ENCODE measurements at regions not wholly inside any gene's neighbourhood (a gene's known extent, or its start where the extent isn't known, plus 50 kb on each side); places are given as distances from the start of the nearest gene placed in this dataset.

- peaks cover 0 to 13% of the 10 kb centered on the region in 2 experiments for H3K27me3 ChIP-seq (ENCODE audit: control insufficient read depth in 1 of 2, insufficient read depth in 1 of 2, low read length in 2 of 2)
- H2BK5ac ChIP-seq (ENCODE audit: low read depth, low read length, poor library complexity, severe bottlenecking) = peak overlapping the region; percentile 11
- WGBS = 93% methylated on average over 6 of the region's 7 CpGs
- no peak overlapping the region for H3K4ac ChIP-seq (ENCODE audit: low read depth in 1 of 2, low read length in 2 of 2)
- no peak overlapping the region for H3K4me2 ChIP-seq (ENCODE audit: low read length, poor library complexity, severe bottlenecking)
- no peak overlapping the region for H2BK12ac ChIP-seq (ENCODE audit: low read length in 2 of 2)
- H4K8ac ChIP-seq (ENCODE audit: low read length) = no peak overlapping the region
- H3K9ac ChIP-seq (ENCODE audit: low read length) = no peak overlapping the region
- no peak overlapping the region for H2AFZ ChIP-seq (ENCODE audit: low read depth, low read length)
- H2BK15ac ChIP-seq (ENCODE audit: low read depth, poor library complexity, severe bottlenecking) = no peak overlapping the region
- no peak overlapping the region for H3K14ac ChIP-seq (ENCODE audit: low read length in 2 of 2)
- no peak overlapping the region for H3K23ac ChIP-seq (ENCODE audit: low read length in 2 of 2)
- H3K36me3 ChIP-seq (ENCODE audit: control insufficient read depth in 1 of 2, insufficient read depth in 2 of 2, low read depth in 1 of 2, low read length in 2 of 2) = no peaks in the 10 kb centered on the region
- H2AK5ac ChIP-seq (ENCODE audit: low read length, severe bottlenecking) = peak overlapping the region; percentile 33
- H3K27ac ChIP-seq (ENCODE audit: low read length, poor library complexity, severe bottlenecking) = no peak overlapping the region
- H3K18ac ChIP-seq (ENCODE audit: low read depth in 1 of 2, low read length in 2 of 2) = peak overlapping the region in 1 of 2 experiments; percentile 7
- no peak overlapping the region for H4K91ac ChIP-seq (ENCODE audit: low read length)
- no peak overlapping the region for H3K4me3 ChIP-seq (ENCODE audit: insufficient read depth in 1 of 2, low read depth in 1 of 2, low read length in 2 of 2)
- DNase-seq = no peak
- H2BK120ac ChIP-seq (ENCODE audit: low read depth, low read length) = no peak overlapping the region
- no peaks in the 10 kb centered on the region for H3K9me3 ChIP-seq (ENCODE audit: control insufficient read depth, low read length)
- no peaks in the 10 kb centered on the region for H3K79me1 ChIP-seq (replicated peaks; ENCODE audit: low read length, poor library complexity, severe bottlenecking)
- H3K4me1 ChIP-seq (ENCODE audit: control insufficient read depth, insufficient read depth, low read depth, low read length) = peaks cover 36% of the 10 kb centered on the region
Measured at GRCh38 chr2:120541972-120542670, 193.5 kb upstream of the GLI2 start.

- Histone ChIP-seq H3K4me2 (ENCODE audit: low read length, poor library complexity, severe bottlenecking) (no peak overlapping the region), H2BK15ac (ENCODE audit: low read depth, poor library complexity, severe bottlenecking) (no peak overlapping the region), H3K9ac (ENCODE audit: low read length) (no peak overlapping the region), H2BK12ac (ENCODE audit: low read length in 2 of 2) (no peak overlapping the region), H3K27me3 (ENCODE audit: control insufficient read depth in 1 of 2, insufficient read depth in 1 of 2, low read length in 2 of 2) (peaks cover 0 to 16% of the 10 kb centered on the region in 2 experiments), H3K18ac (ENCODE audit: low read depth in 1 of 2, low read length in 2 of 2) (no peak overlapping the region), H3K14ac (ENCODE audit: low read length in 2 of 2) (no peak overlapping the region), H2AK5ac (ENCODE audit: low read length, severe bottlenecking) (peak overlapping the region; percentile 55), H3K4ac (ENCODE audit: low read depth in 1 of 2, low read length in 2 of 2) (no peak overlapping the region), H3K23ac (ENCODE audit: low read length in 2 of 2) (no peak overlapping the region), H3K9me3 (ENCODE audit: control insufficient read depth, low read length) (no peaks in the 10 kb centered on the region), H4K8ac (ENCODE audit: low read length) (no peak overlapping the region), H3K4me1 (ENCODE audit: control insufficient read depth, insufficient read depth, low read depth, low read length) (peaks cover 39% of the 10 kb centered on the region), H3K79me1 (replicated peaks; ENCODE audit: low read length, poor library complexity, severe bottlenecking) (no peaks in the 10 kb centered on the region), H3K4me3 (ENCODE audit: insufficient read depth in 1 of 2, low read depth in 1 of 2, low read length in 2 of 2) (no peak overlapping the region), H2BK5ac (ENCODE audit: low read depth, low read length, poor library complexity, severe bottlenecking) (no peak overlapping the region), H2AFZ (ENCODE audit: low read depth, low read length) (no peak overlapping the region), H4K91ac (ENCODE audit: low read length) (no peak overlapping the region), H3K36me3 (ENCODE audit: control insufficient read depth in 1 of 2, insufficient read depth in 2 of 2, low read depth in 1 of 2, low read length in 2 of 2) (no peaks in the 10 kb centered on the region), H3K27ac (ENCODE audit: low read length, poor library complexity, severe bottlenecking) (no peak overlapping the region), H2BK120ac (ENCODE audit: low read depth, low read length) (no peak overlapping the region)
- WGBS = 91% methylated on average over 12 of the region's 13 CpGs
- DNase-seq = no peak
Measured at GRCh38 chr2:120542911-120543527, 192.6 kb upstream of the GLI2 start.

- H2AK5ac ChIP-seq (ENCODE audit: low read length, severe bottlenecking) = no peak overlapping the region
Measured at GRCh38 chr2:120543899-120544298, 191.8 kb upstream of the GLI2 start.

GRCh38 chr2:120544522-120544921 lies 191.1 kb upstream of the GLI2 start:
- Histone ChIP-seq H3K23ac (ENCODE audit: low read length in 2 of 2) (no peak overlapping the region), H2AFZ (ENCODE audit: low read depth, low read length) (no peak overlapping the region), H3K27ac (ENCODE audit: low read length, poor library complexity, severe bottlenecking) (no peak overlapping the region), H3K27me3 (ENCODE audit: control insufficient read depth in 1 of 2, insufficient read depth in 1 of 2, low read length in 2 of 2) (peaks cover 0 to 16% of the 10 kb centered on the region in 2 experiments), H2AK5ac (ENCODE audit: low read length, severe bottlenecking) (no peak overlapping the region), H3K4me2 (ENCODE audit: low read length, poor library complexity, severe bottlenecking) (no peak overlapping the region), H3K14ac (ENCODE audit: low read length in 2 of 2) (no peak overlapping the region), H2BK5ac (ENCODE audit: low read depth, low read length, poor library complexity, severe bottlenecking) (no peak overlapping the region), H3K4me3 (ENCODE audit: insufficient read depth in 1 of 2, low read depth in 1 of 2, low read length in 2 of 2) (no peak overlapping the region), H3K9ac (ENCODE audit: low read length) (no peak overlapping the region), H2BK12ac (ENCODE audit: low read length in 2 of 2) (no peak overlapping the region), H3K4me1 (ENCODE audit: control insufficient read depth, insufficient read depth, low read depth, low read length) (peaks cover 37% of the 10 kb centered on the region), H3K9me3 (ENCODE audit: control insufficient read depth, low read length) (no peaks in the 10 kb centered on the region), H3K36me3 (ENCODE audit: control insufficient read depth in 1 of 2, insufficient read depth in 2 of 2, low read depth in 1 of 2, low read length in 2 of 2) (no peaks in the 10 kb centered on the region), H3K4ac (ENCODE audit: low read depth in 1 of 2, low read length in 2 of 2) (no peak overlapping the region), H2BK120ac (ENCODE audit: low read depth, low read length) (no peak overlapping the region), H4K91ac (ENCODE audit: low read length) (no peak overlapping the region), H3K79me1 (replicated peaks; ENCODE audit: low read length, poor library complexity, severe bottlenecking) (no peaks in the 10 kb centered on the region), H4K8ac (ENCODE audit: low read length) (no peak overlapping the region), H3K18ac (ENCODE audit: low read depth in 1 of 2, low read length in 2 of 2) (no peak overlapping the region), H2BK15ac (ENCODE audit: low read depth, poor library complexity, severe bottlenecking) (no peak overlapping the region)
- DNase-seq = no peak
- 92% methylated on average over 9 of the region's 9 CpGs for WGBS

More at GRCh38 chr2:120543899-120544298, 191.8 kb upstream of the GLI2 start:
- Histone ChIP-seq H3K27me3 (ENCODE audit: control insufficient read depth in 1 of 2, insufficient read depth in 1 of 2, low read length in 2 of 2) (peaks cover 0 to 16% of the 10 kb centered on the region in 2 experiments), H2BK12ac (ENCODE audit: low read length in 2 of 2) (peak overlapping the region in 1 of 2 experiments; percentile 10), H3K36me3 (ENCODE audit: control insufficient read depth in 1 of 2, insufficient read depth in 2 of 2, low read depth in 1 of 2, low read length in 2 of 2) (no peaks in the 10 kb centered on the region), H3K27ac (ENCODE audit: low read length, poor library complexity, severe bottlenecking) (no peak overlapping the region), H3K9me3 (ENCODE audit: control insufficient read depth, low read length) (no peaks in the 10 kb centered on the region), H2BK5ac (ENCODE audit: low read depth, low read length, poor library complexity, severe bottlenecking) (no peak overlapping the region), H2AFZ (ENCODE audit: low read depth, low read length) (no peak overlapping the region), H3K9ac (ENCODE audit: low read length) (no peak overlapping the region), H3K23ac (ENCODE audit: low read length in 2 of 2) (no peak overlapping the region), H3K79me1 (replicated peaks; ENCODE audit: low read length, poor library complexity, severe bottlenecking) (no peaks in the 10 kb centered on the region), H3K14ac (ENCODE audit: low read length in 2 of 2) (no peak overlapping the region), H4K8ac (ENCODE audit: low read length) (no peak overlapping the region), H3K18ac (ENCODE audit: low read depth in 1 of 2, low read length in 2 of 2) (no peak overlapping the region), H2BK120ac (ENCODE audit: low read depth, low read length) (no peak overlapping the region), H3K4me1 (ENCODE audit: control insufficient read depth, insufficient read depth, low read depth, low read length) (peaks cover 39% of the 10 kb centered on the region), H3K4me2 (ENCODE audit: low read length, poor library complexity, severe bottlenecking) (no peak overlapping the region), H2BK15ac (ENCODE audit: low read depth, poor library complexity, severe bottlenecking) (no peak overlapping the region), H3K4me3 (ENCODE audit: insufficient read depth in 1 of 2, low read depth in 1 of 2, low read length in 2 of 2) (no peak overlapping the region), H3K4ac (ENCODE audit: low read depth in 1 of 2, low read length in 2 of 2) (no peak overlapping the region), H4K91ac (ENCODE audit: low read length) (no peak overlapping the region)
- WGBS = 92% methylated on average over 16 of the region's 16 CpGs
- no peak for DNase-seq

Measured in mesenchymal stem cell (in vitro differentiated cells and primary cell).